HepG2 (cell line): ENCODE measurements at regions not wholly inside any gene's neighbourhood (a gene's known extent, or its start where the extent isn't known, plus 50 kb on each side); places are given as distances from the start of the nearest gene placed in this dataset.
"Not testable (repeated sequence)": the region's sequence is repeated elsewhere in the genome, so short reads cannot be mapped to it uniquely, and the experiment has no call there.

ENCODE experiments used
- ATF3 ChIP-seq: sonication (generic); formaldehyde crosslinking; IDR thresholded peaks from 2 replicates; pipeline ENCODE4 v1.4.0; 2020; ENCODE audit warnings: missing genetic modification reagents
- ATF6 ChIP-seq: sonication (generic); formaldehyde crosslinking; conservative IDR thresholded peaks from 2 replicates; pipeline ENCODE4 v1.4.0; 2020; ENCODE audit warnings: missing genetic modification reagents
- CTCF ChIP-seq: sonication (generic); formaldehyde crosslinking; IDR thresholded peaks from 2 replicates; pipeline ENCODE4 v1.5.0; 2020; ENCODE audit warnings: mild to moderate bottlenecking, missing genetic modification reagents, moderate library complexity
- DPF2 ChIP-seq: sonication (generic); formaldehyde crosslinking; IDR thresholded peaks from 2 replicates; pipeline ENCODE4 v1.4.0; 2020; ENCODE audit warnings: mild to moderate bottlenecking, low read depth, missing genetic modification reagents, borderline replicate concordance
- E2F5 ChIP-seq: sonication (generic); formaldehyde crosslinking; conservative IDR thresholded peaks from 2 replicates; pipeline ENCODE4 v1.4.0; 2020; ENCODE audit warnings: missing genetic modification reagents
- FOXP1 ChIP-seq, 2 experiments: fragments of 450-650 bp in 1 of 2; IDR thresholded peaks; 2 replicates each; pipeline ENCODE4 v1.6.1; 2017 to 2018; ENCODE audit warnings: antibody characterized with exemption in 1 of 2
- POLR2A ChIP-seq, 2 experiments: IDR thresholded peaks; 2 replicates each; pipeline ENCODE4 v1.6.1; 2011; ENCODE audit warnings: low read depth in 2 of 2, low read length in 2 of 2, mild to moderate bottlenecking in 1 of 2, moderate library complexity in 1 of 2; ENCODE audit not compliant: insufficient read depth in 1 of 2
- REST ChIP-seq, 2 experiments: IDR thresholded peaks; 2 replicates each; pipeline ENCODE4 v1.6.1; 2011 to 2012; ENCODE audit warnings: low read length in 2 of 2, borderline replicate concordance in 1 of 2, low read depth in 1 of 2, mild to moderate bottlenecking in 1 of 2, moderate library complexity in 1 of 2
- SMARCC2 ChIP-seq: fragments of 450-650 bp; IDR thresholded peaks from 2 replicates; pipeline ENCODE4 v1.6.1; 2017; ENCODE audit warnings: antibody characterized with exemption, mild to moderate bottlenecking
- SP1 ChIP-seq, 2 experiments: fragments of 450-650 bp in 1 of 2; sonication (generic) in 1 of 2; formaldehyde crosslinking in 1 of 2; IDR thresholded peaks; 2 replicates each; pipeline versions ENCODE4 v1.4.0 to v1.6.1; 2016 to 2020; ENCODE audit warnings: missing genetic modification reagents in 1 of 2
- YY1 ChIP-seq: IDR thresholded peaks from 2 replicates; pipeline ENCODE4 v1.6.1; 2011; ENCODE audit warnings: low read length, low read depth, moderate library complexity, mild to moderate bottlenecking; ENCODE audit not compliant: insufficient read depth, insufficient replicate concordance
- ZNF317 ChIP-seq: sonication (generic); formaldehyde crosslinking; IDR thresholded peaks from 2 replicates; pipeline ENCODE4 v1.5.0; 2020; ENCODE audit warnings: mild to moderate bottlenecking, missing genetic modification reagents

GRCh38 chr12:131288765-131289695 lies 335.3 kb downstream of the ADGRD1 start:
- not testable (repeated sequence) for TF ChIP-seq SMARCC2; FOXP1 (IDR thresholded peaks at IDR 0.05); FOXP1 (CRISPR knock-in tag; IDR thresholded peaks at IDR 0.05); POLR2A (IDR thresholded peaks at IDR 0.05; ENCODE audit: insufficient read depth in 1 of 2, low read depth in 2 of 2, low read length in 2 of 2); ATF6; E2F5; ATF3 (CRISPR knock-in tag); YY1; ZNF317 (CRISPR knock-in tag); SP1 (IDR thresholded peaks at IDR 0.05); SP1 (CRISPR knock-in tag; IDR thresholded peaks at IDR 0.05); DPF2 (CRISPR knock-in tag); CTCF (CRISPR knock-in tag); REST (IDR thresholded peaks at IDR 0.05; ENCODE audit: borderline replicate concordance in 1 of 2, low read depth in 1 of 2, low read length in 2 of 2)
